ENCODE measurements at regions not wholly inside any gene's neighbourhood (a gene's known extent, or its start where the extent isn't known, plus 50 kb on each side); places are given as distances from the start of the nearest gene placed in this dataset.

- DNase-seq (no peak), ATAC-seq (ENCODE audit: insufficient read depth, low read depth) (no peak)
- Histone ChIP-seq H3K27ac (ENCODE audit: low read length) (no peak overlapping the region), H3K4me3 (ENCODE audit: low read depth in 1 of 2, low read length in 2 of 2) (no peak overlapping the region), H3K9ac (ENCODE audit: low read depth, low read length) (no peak overlapping the region), H3K36me3 (ENCODE audit: insufficient read depth, low read length) (no peaks in the 10 kb centered on the region), H3K9me3 (ENCODE audit: insufficient read depth, low read length, severe bottlenecking) (no peaks in the 10 kb centered on the region), H3K4me2 (ENCODE audit: insufficient read depth, low read length) (no peak overlapping the region), H3K27me3 (ENCODE audit: insufficient read depth, low read length, poor library complexity) (peaks cover 4% of the 10 kb centered on the region), H4K20me1 (ENCODE audit: insufficient read depth, low read length) (no peaks in the 10 kb centered on the region), H2AFZ (ENCODE audit: low read depth, low read length) (no peak overlapping the region), H3K79me2 (ENCODE audit: insufficient read depth, low read length) (no peaks in the 10 kb centered on the region), H3K4me1 (ENCODE audit: insufficient read depth, low read length) (no peaks in the 10 kb centered on the region)
- TF ChIP-seq CTCF (IDR thresholded peaks at IDR 0.05; ENCODE audit: borderline replicate concordance, extremely low read depth, low read length, poor library complexity, severe bottlenecking) (no peak), EZH2 (IDR thresholded peaks at IDR 0.05; ENCODE audit: borderline replicate concordance, low read depth, low read length, severe bottlenecking) (no peak)
Measured at GRCh38 chr2:106974891-106975290, 88.9 kb upstream of the ST6GAL2 start.

GRCh38 chr2:106975641-106976040 is 89.7 kb upstream of the ST6GAL2 start:
- Histone ChIP-seq H3K36me3 (ENCODE audit: insufficient read depth, low read length) (no peaks in the 10 kb centered on the region), H3K9me3 (ENCODE audit: insufficient read depth, low read length, severe bottlenecking) (no peaks in the 10 kb centered on the region), H3K4me3 (ENCODE audit: low read depth in 1 of 2, low read length in 2 of 2) (no peak overlapping the region), H3K4me1 (ENCODE audit: insufficient read depth, low read length) (no peaks in the 10 kb centered on the region), H3K9ac (ENCODE audit: low read depth, low read length) (no peak overlapping the region), H2AFZ (ENCODE audit: low read depth, low read length) (no peak overlapping the region), H3K27ac (ENCODE audit: low read length) (no peak overlapping the region), H3K27me3 (ENCODE audit: insufficient read depth, low read length, poor library complexity) (peaks cover 4% of the 10 kb centered on the region), H3K79me2 (ENCODE audit: insufficient read depth, low read length) (no peaks in the 10 kb centered on the region), H3K4me2 (ENCODE audit: insufficient read depth, low read length) (no peak overlapping the region), H4K20me1 (ENCODE audit: insufficient read depth, low read length) (no peaks in the 10 kb centered on the region)
- ATAC-seq (ENCODE audit: insufficient read depth, low read depth) (no peak), DNase-seq (no peak)
- TF ChIP-seq CTCF (IDR thresholded peaks at IDR 0.05; ENCODE audit: borderline replicate concordance, extremely low read depth, low read length, poor library complexity, severe bottlenecking) = no peak
- no peak for TF ChIP-seq EZH2 (IDR thresholded peaks at IDR 0.05; ENCODE audit: borderline replicate concordance, low read depth, low read length, severe bottlenecking)

- Histone ChIP-seq H3K4me2 (ENCODE audit: insufficient read depth, low read length) (no peak overlapping the region), H3K36me3 (ENCODE audit: insufficient read depth, low read length) (no peaks in the 10 kb centered on the region), H3K4me3 (ENCODE audit: low read depth in 1 of 2, low read length in 2 of 2) (no peak overlapping the region), H3K9ac (ENCODE audit: low read depth, low read length) (no peak overlapping the region), H3K9me3 (ENCODE audit: insufficient read depth, low read length, severe bottlenecking) (no peaks in the 10 kb centered on the region), H2AFZ (ENCODE audit: low read depth, low read length) (no peak overlapping the region), H3K4me1 (ENCODE audit: insufficient read depth, low read length) (no peaks in the 10 kb centered on the region), H3K27ac (ENCODE audit: low read length) (no peak overlapping the region), H4K20me1 (ENCODE audit: insufficient read depth, low read length) (no peaks in the 10 kb centered on the region), H3K79me2 (ENCODE audit: insufficient read depth, low read length) (no peaks in the 10 kb centered on the region), H3K27me3 (ENCODE audit: insufficient read depth, low read length, poor library complexity) (peaks cover 4% of the 10 kb centered on the region)
- TF ChIP-seq EZH2 (IDR thresholded peaks at IDR 0.05; ENCODE audit: borderline replicate concordance, low read depth, low read length, severe bottlenecking) (no peak), CTCF (IDR thresholded peaks at IDR 0.05; ENCODE audit: borderline replicate concordance, extremely low read depth, low read length, poor library complexity, severe bottlenecking) (no peak)
- DNase-seq (no peak), ATAC-seq (ENCODE audit: insufficient read depth, low read depth) (no peak)
Measured at GRCh38 chr2:106976548-106976947, 90.6 kb upstream of the ST6GAL2 start.

GRCh38 chr2:106977717-106978116 is 91.8 kb upstream of the ST6GAL2 start:
- Histone ChIP-seq H3K9ac (ENCODE audit: low read depth, low read length) (no peak overlapping the region), H2AFZ (ENCODE audit: low read depth, low read length) (no peak overlapping the region), H3K4me2 (ENCODE audit: insufficient read depth, low read length) (no peak overlapping the region), H3K36me3 (ENCODE audit: insufficient read depth, low read length) (no peaks in the 10 kb centered on the region), H4K20me1 (ENCODE audit: insufficient read depth, low read length) (no peaks in the 10 kb centered on the region), H3K9me3 (ENCODE audit: insufficient read depth, low read length, severe bottlenecking) (no peaks in the 10 kb centered on the region), H3K27me3 (ENCODE audit: insufficient read depth, low read length, poor library complexity) (peaks cover 4% of the 10 kb centered on the region), H3K79me2 (ENCODE audit: insufficient read depth, low read length) (no peaks in the 10 kb centered on the region), H3K27ac (ENCODE audit: low read length) (no peak overlapping the region), H3K4me3 (ENCODE audit: low read depth in 1 of 2, low read length in 2 of 2) (no peak overlapping the region), H3K4me1 (ENCODE audit: insufficient read depth, low read length) (no peaks in the 10 kb centered on the region)
- ATAC-seq (ENCODE audit: insufficient read depth, low read depth) = no peak
- DNase-seq = no peak
- TF ChIP-seq EZH2 (IDR thresholded peaks at IDR 0.05; ENCODE audit: borderline replicate concordance, low read depth, low read length, severe bottlenecking) (no peak), CTCF (IDR thresholded peaks at IDR 0.05; ENCODE audit: borderline replicate concordance, extremely low read depth, low read length, poor library complexity, severe bottlenecking) (no peak)
